Neural progenitor cell (in vitro differentiated cells): ENCODE measurements at regions not wholly inside any gene's neighbourhood (a gene's known extent, or its start where the extent isn't known, plus 50 kb on each side); places are given as distances from the start of the nearest gene placed in this dataset.

Experiments used
- EZH2 ChIP-seq: fragments of 200-600 bp; sonication (generic); IDR thresholded peaks from 2 replicates; pipeline ENCODE4 v1.6.1; 2017; ENCODE audit warnings: antibody characterized with exemption, mild to moderate bottlenecking, moderate library complexity
- EZH2phosphoT487 ChIP-seq: fragments of 200-600 bp; sonication (generic); IDR thresholded peaks from 2 replicates; pipeline ENCODE4 v1.6.1; 2017; ENCODE audit warnings: antibody characterized with exemption
- TF ChIP-seq, protein P1 (sequence below): fragments of 200-600 bp; sonication (generic); IDR thresholded peaks from 2 replicates; pipeline ENCODE4 v1.5.1; 2017; ENCODE audit warnings: antibody characterized with exemption, mild to moderate bottlenecking

- TF ChIP-seq, protein P1, sequence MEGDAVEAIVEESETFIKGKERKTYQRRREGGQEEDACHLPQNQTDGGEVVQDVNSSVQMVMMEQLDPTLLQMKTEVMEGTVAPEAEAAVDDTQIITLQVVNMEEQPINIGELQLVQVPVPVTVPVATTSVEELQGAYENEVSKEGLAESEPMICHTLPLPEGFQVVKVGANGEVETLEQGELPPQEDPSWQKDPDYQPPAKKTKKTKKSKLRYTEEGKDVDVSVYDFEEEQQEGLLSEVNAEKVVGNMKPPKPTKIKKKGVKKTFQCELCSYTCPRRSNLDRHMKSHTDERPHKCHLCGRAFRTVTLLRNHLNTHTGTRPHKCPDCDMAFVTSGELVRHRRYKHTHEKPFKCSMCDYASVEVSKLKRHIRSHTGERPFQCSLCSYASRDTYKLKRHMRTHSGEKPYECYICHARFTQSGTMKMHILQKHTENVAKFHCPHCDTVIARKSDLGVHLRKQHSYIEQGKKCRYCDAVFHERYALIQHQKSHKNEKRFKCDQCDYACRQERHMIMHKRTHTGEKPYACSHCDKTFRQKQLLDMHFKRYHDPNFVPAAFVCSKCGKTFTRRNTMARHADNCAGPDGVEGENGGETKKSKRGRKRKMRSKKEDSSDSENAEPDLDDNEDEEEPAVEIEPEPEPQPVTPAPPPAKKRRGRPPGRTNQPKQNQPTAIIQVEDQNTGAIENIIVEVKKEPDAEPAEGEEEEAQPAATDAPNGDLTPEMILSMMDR = no peak
- TF ChIP-seq EZH2 (no peak), EZH2phosphoT487 (no peak)
Observed at GRCh38 chr5:153153086-153153485, 337.4 kb upstream of the GRIA1 start.
